GM10266 (cell line): ENCODE measurements at regions not wholly inside any gene's neighbourhood (a gene's known extent, or its start where the extent isn't known, plus 50 kb on each side); places are given as distances from the start of the nearest gene placed in this dataset.

ENCODE experiments used
- DNase-seq: peaks from one replicate; pipeline ENCODE4 v3.0.0; 2012; ENCODE audit errors: extremely low spot score
- CTCF ChIP-seq: IDR thresholded peaks from 2 replicates; pipeline ENCODE4 v1.5.1; 2012; ENCODE audit warnings: mild to moderate bottlenecking, low read depth; ENCODE audit not compliant: control insufficient read depth, insufficient read depth; ENCODE audit errors: missing control alignments

GRCh38 chr5:68968429-68968828, 125.4 kb upstream of the SLC30A5 start:
- no peak for TF ChIP-seq CTCF
- no peak for DNase-seq

- no peak for DNase-seq
- TF ChIP-seq CTCF = no peak
Measured at GRCh38 chr5:68970617-68971016, 123.2 kb upstream of the SLC30A5 start.

- TF ChIP-seq CTCF = no peak
- no peak for DNase-seq
Measured at GRCh38 chr5:68973696-68974095, 120.1 kb upstream of the SLC30A5 start.

GRCh38 chr5:68983043-68983442, 110.8 kb upstream of the SLC30A5 start:
- no peak for DNase-seq
- TF ChIP-seq CTCF = no peak

- DNase-seq = no peak
- no peak for TF ChIP-seq CTCF
Measured at GRCh38 chr5:68983959-68984358, 109.9 kb upstream of the SLC30A5 start.

- DNase-seq = no peak
- TF ChIP-seq CTCF = no peak
Measured at GRCh38 chr5:68991279-68992084, 102.3 kb upstream of the SLC30A5 start.

- peak; percentile 19 for DNase-seq
- TF ChIP-seq CTCF = no peak
Measured at GRCh38 chr5:68994645-68995044, 99.2 kb upstream of the SLC30A5 start.
